HUES64 (cell line): ENCODE measurements at regions not wholly inside any gene's neighbourhood (a gene's known extent, or its start where the extent isn't known, plus 50 kb on each side); places are given as distances from the start of the nearest gene placed in this dataset.

ENCODE experiments used
- H3K27ac ChIP-seq: 2 replicates; pipeline ENCODE4 v1.7.0; 2013; ENCODE audit warnings: low read depth, low read length, inconsistent platforms
- H3K27me3 ChIP-seq: 2 replicates; pipeline ENCODE4 v1.6.1; 2013; ENCODE audit warnings: mild to moderate bottlenecking, low read length; ENCODE audit not compliant: insufficient read depth
- H3K36me3 ChIP-seq: 2 replicates; pipeline ENCODE4 v1.6.1; 2013; ENCODE audit warnings: mild to moderate bottlenecking, low read length; ENCODE audit not compliant: insufficient read depth
- H3K4me1 ChIP-seq: 2 replicates; pipeline ENCODE4 v1.6.1; 2013; ENCODE audit warnings: mild to moderate bottlenecking, low read length, moderate library complexity; ENCODE audit not compliant: insufficient read depth
- H3K4me3 ChIP-seq: 2 replicates; pipeline ENCODE4 v1.5.1; 2013; ENCODE audit warnings: mild to moderate bottlenecking, low read length, moderate library complexity
- H3K9ac ChIP-seq: 2 replicates; pipeline ENCODE4 v1.6.1; 2013; ENCODE audit warnings: mild to moderate bottlenecking, low read depth, low read length
- H3K9me3 ChIP-seq: 2 replicates; pipeline ENCODE4 v1.6.1; 2013; ENCODE audit warnings: low read depth, low read length; ENCODE audit not compliant: insufficient read depth
- WGBS: fragments of 150-250, 120-280 bp; methylation state at CpG from one replicate; pipeline ENCODE4 v1.1.7; 2013; ENCODE audit warnings: missing lambda C conversion rate; 5-methylcytosine and 5-hydroxymethylcytosine counted together

DNA sequence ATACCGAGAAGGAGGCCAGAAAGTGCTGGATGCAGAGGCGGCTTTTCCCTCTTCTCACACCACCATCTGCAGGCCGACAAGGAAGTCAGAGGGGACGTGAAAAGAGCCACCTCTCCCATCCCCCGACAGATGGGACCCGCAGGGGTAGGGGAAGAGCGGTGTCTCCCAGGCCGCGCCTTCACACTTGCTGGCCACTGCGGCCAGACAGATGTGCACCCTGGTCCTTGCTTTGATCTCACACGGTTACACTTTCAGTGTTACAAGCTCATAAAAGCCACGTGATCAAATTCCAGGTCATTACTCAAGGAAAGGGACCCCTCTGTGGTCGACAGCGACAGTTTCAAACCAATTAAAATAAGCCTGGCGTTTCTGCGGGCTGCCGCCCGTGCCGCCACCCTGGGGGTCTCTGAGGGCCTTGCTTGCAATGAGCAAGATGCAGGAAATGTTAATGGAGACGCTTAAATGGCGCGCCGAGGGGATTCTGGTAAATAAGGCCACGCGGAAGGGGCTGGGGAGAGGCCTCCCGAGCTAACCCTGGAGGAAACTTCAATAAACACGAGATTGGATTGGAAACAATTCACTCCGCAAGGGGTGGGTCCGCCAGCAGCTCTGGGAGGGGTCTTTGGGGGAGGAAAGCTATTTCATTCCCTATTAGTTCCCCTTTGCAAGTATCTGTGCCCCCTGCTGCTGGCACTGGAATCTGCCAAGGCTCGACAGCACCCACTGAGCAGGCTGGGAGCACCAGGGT is 240.9 kb downstream of the ENGASE start:
- H3K9me3 ChIP-seq: no peaks in the 10 kb centered on the region

GRCh38 chr17:79314617-79315357 is 240.2 kb downstream of the ENGASE start:
- no peaks in the 10 kb centered on the region for H3K9me3 ChIP-seq
- no peak overlapping the region for H3K27ac ChIP-seq
- H3K9ac ChIP-seq: no peak overlapping the region
- 93% methylated on average over 13 of the region's 13 CpGs for WGBS
- no peaks in the 10 kb centered on the region for H3K36me3 ChIP-seq
- H3K4me3 ChIP-seq: no peak overlapping the region
- H3K27me3 ChIP-seq: no peaks in the 10 kb centered on the region
- no peaks in the 10 kb centered on the region for H3K4me1 ChIP-seq

More for the DNA sequence above, 240.9 kb downstream of the ENGASE start:
- H3K4me3 ChIP-seq: no peak overlapping the region
- H3K4me1 ChIP-seq: no peaks in the 10 kb centered on the region
- 73% methylated on average over 30 of the region's 30 CpGs for WGBS
- H3K27ac ChIP-seq: no peak overlapping the region
- H3K27me3 ChIP-seq: no peaks in the 10 kb centered on the region
- no peak overlapping the region for H3K9ac ChIP-seq
- no peaks in the 10 kb centered on the region for H3K36me3 ChIP-seq

DNA sequence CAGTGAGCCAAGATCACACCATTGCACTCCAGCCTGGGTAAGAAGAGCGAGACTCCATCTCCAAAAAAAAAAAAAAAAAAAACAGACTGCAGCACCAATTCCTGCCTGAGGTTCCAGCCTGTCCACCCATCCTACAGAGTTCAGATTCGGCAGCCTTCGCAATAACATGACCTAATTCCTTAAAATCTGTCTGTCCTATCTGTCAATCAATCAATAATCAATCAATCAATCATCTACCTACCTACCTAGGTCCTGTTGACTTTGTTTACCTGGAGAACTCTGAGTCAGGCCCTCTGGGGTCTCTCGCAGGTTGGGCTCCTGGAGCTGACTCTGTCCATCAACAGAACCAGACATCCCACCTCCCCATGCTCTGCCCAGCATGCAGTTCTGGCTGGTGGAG is 236.7 kb downstream of the ENGASE start:
- no peak overlapping the region for H3K27ac ChIP-seq
- no peak overlapping the region for H3K9ac ChIP-seq
- H3K4me1 ChIP-seq: no peaks in the 10 kb centered on the region
- 96% methylated on average over 4 of the region's 4 CpGs for WGBS
- no peaks in the 10 kb centered on the region for H3K36me3 ChIP-seq
- H3K27me3 ChIP-seq: no peaks in the 10 kb centered on the region
- no peaks in the 10 kb centered on the region for H3K9me3 ChIP-seq
- no peak overlapping the region for H3K4me3 ChIP-seq

DNA sequence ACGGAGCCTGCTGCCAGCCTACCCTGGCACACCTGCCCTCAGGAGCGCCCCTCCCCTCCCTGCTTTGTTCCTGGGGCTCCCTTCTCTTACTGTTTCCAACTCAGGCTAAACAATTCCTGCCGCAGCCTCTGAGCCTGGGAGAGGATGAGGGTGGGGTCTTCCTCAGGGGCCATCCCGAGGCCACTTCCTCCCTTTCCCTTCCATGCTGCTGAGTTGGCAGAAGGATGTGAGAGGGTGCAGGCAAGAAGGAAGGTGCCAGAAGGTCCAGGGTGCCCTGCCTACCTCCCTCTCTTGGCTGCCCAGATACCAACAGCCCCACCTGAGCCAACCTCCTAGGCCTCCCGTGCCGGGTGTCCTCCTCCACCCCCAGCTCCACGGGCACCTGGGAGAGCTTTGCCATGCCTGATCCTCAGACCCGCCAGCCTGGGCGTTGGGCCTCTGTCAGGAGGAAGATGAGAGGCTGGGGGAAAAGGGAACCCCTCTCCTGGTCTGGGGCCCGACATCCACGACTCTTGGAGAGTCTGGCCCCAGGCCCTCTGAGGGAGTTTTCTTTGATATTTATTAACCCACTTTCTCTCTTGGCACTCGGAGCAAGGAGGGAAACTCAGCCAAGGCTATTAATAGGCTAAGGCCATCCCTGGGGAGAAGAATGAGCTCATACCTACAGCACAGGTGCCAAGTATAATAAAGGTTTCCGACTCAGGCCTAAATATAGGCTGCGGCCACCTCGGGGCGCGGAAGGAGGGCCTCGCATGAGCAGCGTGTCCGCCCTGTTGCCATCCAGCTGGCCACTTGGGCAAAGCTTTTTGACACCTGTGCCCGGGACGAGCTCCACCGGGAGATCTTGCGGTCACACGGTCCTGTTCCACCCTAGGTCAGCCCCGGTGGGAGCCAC is 232.0 kb downstream of the ENGASE start:
- Histone ChIP-seq H3K4me1 (no peaks in the 10 kb centered on the region), H3K27ac (no peak overlapping the region), H3K9me3 (no peaks in the 10 kb centered on the region), H3K9ac (no peak overlapping the region), H3K4me3 (no peak overlapping the region), H3K27me3 (no peaks in the 10 kb centered on the region), H3K36me3 (no peaks in the 10 kb centered on the region)
- 94% methylated on average over 24 of the region's 26 CpGs for WGBS

DNA sequence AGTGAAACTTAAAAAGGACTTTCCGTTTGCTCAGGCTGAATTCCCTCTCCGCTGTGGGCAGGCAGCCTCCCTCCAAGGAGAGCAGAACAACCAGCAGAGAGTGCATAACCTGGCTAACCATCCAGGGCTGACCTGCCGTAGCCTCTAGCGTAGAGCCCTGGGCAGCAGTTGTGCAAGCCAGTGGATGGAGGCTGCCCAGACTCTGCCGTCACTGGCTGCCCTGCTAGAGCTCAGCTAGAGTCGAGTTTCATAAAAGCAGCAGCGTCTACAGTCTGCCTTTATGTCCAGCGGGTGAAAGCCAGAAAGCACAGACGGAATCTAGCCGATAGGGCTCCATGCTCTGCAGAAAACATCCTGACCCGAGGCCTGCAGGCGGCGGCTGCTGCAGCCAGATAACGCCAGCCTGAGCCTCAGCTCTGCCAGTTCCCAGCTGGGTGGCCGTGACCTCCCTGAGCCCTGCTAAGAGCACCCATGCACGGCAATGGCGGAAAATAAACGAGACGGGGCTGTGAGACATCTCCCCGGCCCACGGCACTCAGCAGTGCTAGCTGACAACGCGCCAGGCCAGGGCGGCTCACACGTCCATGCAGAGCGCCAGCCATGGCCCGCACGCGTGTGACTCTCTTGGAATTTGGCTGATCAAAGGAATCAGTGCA is 231.3 kb downstream of the ENGASE start:
- H3K4me1 ChIP-seq: no peaks in the 10 kb centered on the region
- no peak overlapping the region for H3K27ac ChIP-seq

DNA sequence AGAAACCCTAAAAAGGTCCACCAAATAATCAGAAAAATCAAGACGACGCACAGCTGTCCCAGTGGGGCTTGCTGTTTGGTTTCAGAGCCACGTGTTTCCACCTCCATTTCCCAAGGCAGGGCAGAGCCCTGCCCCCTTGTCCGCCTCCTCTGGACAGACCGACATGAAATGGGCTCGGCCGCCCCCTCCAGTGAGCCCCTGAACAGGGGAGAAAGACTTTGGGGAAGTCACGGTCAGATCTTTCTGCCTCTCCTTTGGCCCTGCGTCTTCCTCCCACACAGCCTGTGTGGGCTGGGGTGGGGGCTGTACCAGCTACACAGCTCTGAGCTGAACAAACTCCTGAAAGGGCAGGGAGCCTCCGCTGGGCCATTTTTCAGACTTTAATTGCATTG is 230.7 kb downstream of the ENGASE start:
- WGBS: 84% methylated on average over 10 of the region's 10 CpGs

More for the DNA sequence above, 231.3 kb downstream of the ENGASE start:
- H3K4me3 ChIP-seq: no peak overlapping the region
- H3K9ac ChIP-seq: no peak overlapping the region
- no peaks in the 10 kb centered on the region for H3K27me3 ChIP-seq
- 93% methylated on average over 29 of the region's 29 CpGs for WGBS
- H3K9me3 ChIP-seq: no peaks in the 10 kb centered on the region
- no peaks in the 10 kb centered on the region for H3K36me3 ChIP-seq

GRCh38 chr17:79304884-79305283 is 230.3 kb downstream of the ENGASE start:
- H3K9ac ChIP-seq: no peak overlapping the region
- H3K27me3 ChIP-seq: no peaks in the 10 kb centered on the region
- no peak overlapping the region for H3K4me3 ChIP-seq
- H3K9me3 ChIP-seq: no peaks in the 10 kb centered on the region
- no peak overlapping the region for H3K27ac ChIP-seq
- WGBS: 71% methylated on average over 13 of the region's 13 CpGs
- no peaks in the 10 kb centered on the region for H3K36me3 ChIP-seq
- H3K4me1 ChIP-seq: no peaks in the 10 kb centered on the region

More for the DNA sequence above, 230.7 kb downstream of the ENGASE start:
- Histone ChIP-seq H3K36me3 (no peaks in the 10 kb centered on the region), H3K9ac (no peak overlapping the region), H3K27me3 (no peaks in the 10 kb centered on the region), H3K4me3 (no peak overlapping the region), H3K27ac (no peak overlapping the region), H3K4me1 (no peaks in the 10 kb centered on the region), H3K9me3 (no peaks in the 10 kb centered on the region)

DNA sequence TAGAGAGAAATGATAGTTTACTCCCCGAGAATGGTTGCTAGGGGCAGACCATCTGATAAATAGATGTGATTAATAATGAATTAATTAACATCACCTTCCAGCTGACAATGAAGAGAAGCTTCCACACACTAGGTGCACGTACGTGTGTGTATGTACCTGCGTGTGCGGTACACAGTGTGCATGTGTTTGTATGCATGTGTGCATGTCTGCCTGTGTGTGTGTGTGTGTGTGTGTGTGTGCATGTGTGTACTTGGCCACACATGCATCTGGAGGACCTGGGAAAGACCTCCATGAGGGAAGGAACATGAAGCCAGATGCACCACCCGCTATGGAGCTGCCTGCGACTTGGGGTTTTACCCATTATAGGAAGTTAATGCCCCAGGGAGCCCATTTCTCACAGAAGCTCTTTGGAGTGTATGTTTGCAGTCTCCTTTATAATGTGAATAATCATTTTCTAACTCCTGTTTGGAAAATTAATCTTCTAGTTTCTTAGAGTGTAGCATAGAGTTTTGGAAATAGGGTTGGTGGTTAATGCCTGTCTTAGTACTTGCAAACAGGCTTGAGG is 229.1 kb downstream of the ENGASE start:
- H3K27ac ChIP-seq: no peak overlapping the region
- no peaks in the 10 kb centered on the region for H3K27me3 ChIP-seq
- no peaks in the 10 kb centered on the region for H3K4me1 ChIP-seq
- no peaks in the 10 kb centered on the region for H3K9me3 ChIP-seq
- 96% methylated on average over 6 of the region's 7 CpGs for WGBS
- no peaks in the 10 kb centered on the region for H3K36me3 ChIP-seq
- H3K9ac ChIP-seq: no peak overlapping the region
- no peak overlapping the region for H3K4me3 ChIP-seq

DNA sequence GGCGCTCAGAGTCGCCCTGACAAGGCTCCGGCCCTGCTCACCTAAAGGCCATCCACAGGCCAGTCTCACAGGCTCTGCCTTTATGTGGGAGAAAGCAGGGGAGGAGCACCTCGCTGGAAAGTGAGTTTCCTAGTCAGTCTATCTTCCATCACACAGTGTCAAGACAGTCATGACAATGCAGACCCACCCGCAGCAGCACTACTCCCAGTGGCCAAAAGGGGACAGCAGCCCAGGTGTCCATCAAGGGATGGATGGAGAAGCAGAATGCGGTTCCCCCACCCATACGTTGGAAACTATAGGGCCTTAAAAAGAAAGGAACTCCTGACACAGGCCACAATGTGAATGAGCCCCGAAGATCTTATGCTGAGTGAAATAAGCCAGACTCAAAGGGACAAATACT is 226.8 kb downstream of the ENGASE start:
- H3K4me3 ChIP-seq: no peak overlapping the region
- no peaks in the 10 kb centered on the region for H3K4me1 ChIP-seq
- H3K9me3 ChIP-seq: no peaks in the 10 kb centered on the region
- WGBS: 86% methylated on average over 8 of the region's 8 CpGs
- no peaks in the 10 kb centered on the region for H3K27me3 ChIP-seq
- no peak overlapping the region for H3K27ac ChIP-seq
- H3K9ac ChIP-seq: no peak overlapping the region
- H3K36me3 ChIP-seq: no peaks in the 10 kb centered on the region

GRCh38 chr17:79299349-79299748 is 224.7 kb downstream of the ENGASE start:
- no peaks in the 10 kb centered on the region for H3K9me3 ChIP-seq
- H3K27ac ChIP-seq: no peak overlapping the region
- peaks cover 10% of the 10 kb centered on the region for H3K27me3 ChIP-seq
- no peaks in the 10 kb centered on the region for H3K4me1 ChIP-seq
- H3K36me3 ChIP-seq: no peaks in the 10 kb centered on the region
- WGBS: 90% methylated on average over 7 of the region's 7 CpGs
- no peak overlapping the region for H3K9ac ChIP-seq
- H3K4me3 ChIP-seq: no peak overlapping the region
